PC-3 (cell line): ENCODE measurements at regions not wholly inside any gene's neighbourhood (a gene's known extent, or its start where the extent isn't known, plus 50 kb on each side); places are given as distances from the start of the nearest gene placed in this dataset.

Experiments
- EZH2phosphoT487 ChIP-seq: fragments of 300-600 bp; sonication (generic); IDR thresholded peaks from 2 replicates; pipeline ENCODE4 v1.6.1; 2018; ENCODE audit warnings: mild to moderate bottlenecking, antibody characterized with exemption, low read length, borderline replicate concordance
- TF ChIP-seq, protein P1 (sequence below): fragments of 300-600 bp; sonication (generic); conservative IDR thresholded peaks from 2 replicates; pipeline ENCODE4 v1.5.1; 2017; ENCODE audit warnings: antibody characterized with exemption, low read depth, mild to moderate bottlenecking, low read length

DNA sequence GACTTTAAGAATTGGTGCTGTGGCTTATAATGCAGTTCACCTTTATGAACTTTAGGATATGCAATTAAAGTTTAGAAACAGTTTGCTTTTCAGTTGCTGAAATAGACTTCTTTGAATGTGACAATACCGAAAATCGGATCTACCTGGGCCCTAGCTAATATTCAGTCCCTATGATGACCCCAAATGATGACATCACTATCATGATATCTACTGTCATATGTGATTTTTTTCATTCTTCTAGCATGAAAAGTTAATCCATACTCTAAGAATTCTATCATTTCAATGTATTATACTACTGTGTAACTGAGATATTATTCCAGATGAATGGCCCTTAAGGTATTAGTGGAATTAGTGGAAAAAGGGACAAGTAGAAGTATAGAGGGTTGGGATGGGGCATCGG lies 487.2 kb upstream of the TUSC1 start:
- TF ChIP-seq, protein P1, sequence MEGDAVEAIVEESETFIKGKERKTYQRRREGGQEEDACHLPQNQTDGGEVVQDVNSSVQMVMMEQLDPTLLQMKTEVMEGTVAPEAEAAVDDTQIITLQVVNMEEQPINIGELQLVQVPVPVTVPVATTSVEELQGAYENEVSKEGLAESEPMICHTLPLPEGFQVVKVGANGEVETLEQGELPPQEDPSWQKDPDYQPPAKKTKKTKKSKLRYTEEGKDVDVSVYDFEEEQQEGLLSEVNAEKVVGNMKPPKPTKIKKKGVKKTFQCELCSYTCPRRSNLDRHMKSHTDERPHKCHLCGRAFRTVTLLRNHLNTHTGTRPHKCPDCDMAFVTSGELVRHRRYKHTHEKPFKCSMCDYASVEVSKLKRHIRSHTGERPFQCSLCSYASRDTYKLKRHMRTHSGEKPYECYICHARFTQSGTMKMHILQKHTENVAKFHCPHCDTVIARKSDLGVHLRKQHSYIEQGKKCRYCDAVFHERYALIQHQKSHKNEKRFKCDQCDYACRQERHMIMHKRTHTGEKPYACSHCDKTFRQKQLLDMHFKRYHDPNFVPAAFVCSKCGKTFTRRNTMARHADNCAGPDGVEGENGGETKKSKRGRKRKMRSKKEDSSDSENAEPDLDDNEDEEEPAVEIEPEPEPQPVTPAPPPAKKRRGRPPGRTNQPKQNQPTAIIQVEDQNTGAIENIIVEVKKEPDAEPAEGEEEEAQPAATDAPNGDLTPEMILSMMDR, result no peak
- TF ChIP-seq EZH2phosphoT487, result no peak
